ENCODE measurements at regions not wholly inside any gene's neighbourhood (a gene's known extent, or its start where the extent isn't known, plus 50 kb on each side); places are given as distances from the start of the nearest gene placed in this dataset.

DNA sequence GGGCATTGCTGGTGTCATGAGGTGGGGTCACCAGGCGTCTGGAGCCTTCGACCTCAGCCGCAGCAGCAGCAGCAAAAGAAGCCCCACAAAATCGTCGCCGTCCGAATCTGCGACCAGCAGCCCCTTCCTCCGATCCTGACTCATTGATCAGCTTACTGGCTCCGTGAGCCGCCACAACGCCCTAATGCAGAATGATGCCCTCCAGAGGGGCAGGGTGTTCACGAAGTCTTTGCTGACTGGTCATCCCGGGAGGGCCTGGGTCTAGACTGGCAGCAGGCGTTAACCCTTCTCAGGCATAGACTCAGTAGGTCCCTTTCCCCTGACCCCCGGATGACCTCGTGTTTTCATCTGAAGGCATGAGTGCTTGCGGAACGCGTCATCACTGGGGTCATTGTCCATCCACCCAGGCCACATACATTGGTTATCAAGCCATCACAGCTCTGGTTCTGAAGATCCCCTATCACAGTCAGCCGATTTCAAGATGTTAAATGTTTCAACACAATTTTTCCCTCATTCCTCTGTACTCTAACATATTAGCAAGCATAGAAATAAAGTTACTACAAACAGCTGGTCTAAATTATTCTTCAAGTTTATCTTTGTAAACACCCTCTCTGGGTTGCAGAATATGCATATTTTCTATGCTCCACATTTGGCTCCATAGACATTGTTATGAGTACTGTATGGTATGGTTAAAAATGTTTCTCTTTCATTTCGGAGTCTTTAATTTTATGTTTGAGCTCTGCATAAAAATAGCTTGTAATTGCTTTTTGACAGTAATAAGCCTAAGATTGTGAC, 83.3 kb upstream of the SALL3 start:
- no peak overlapping the region for H3K9ac ChIP-seq (ENCODE audit: low read length in 5 of 5)
- H3K9me3 ChIP-seq (ENCODE audit: control insufficient read depth in 5 of 5, low read length in 5 of 5) = peaks cover 0 to 10% (median 4%) of the 10 kb centered on the region in 5 donors
- H3K27me3 ChIP-seq (ENCODE audit: control insufficient read depth in 5 of 5, insufficient read depth in 4 of 5, low read length in 5 of 5) = peaks cover 0 to 4% (median 0%) of the 10 kb centered on the region in 5 donors
- no peak overlapping the region for H3K27ac ChIP-seq (ENCODE audit: low read depth, low read length)
- H3K36me3 ChIP-seq (ENCODE audit: control insufficient read depth in 5 of 5, insufficient read depth in 5 of 5, low read length in 5 of 5) = no peaks in the 10 kb centered on the region
- peaks cover 0 to 1% (median 0%) of the 10 kb centered on the region in 5 donors for H3K4me1 ChIP-seq (ENCODE audit: control insufficient read depth in 5 of 5, insufficient read depth in 5 of 5, low read length in 5 of 5)
- no peak overlapping the region for H3K4me3 ChIP-seq (ENCODE audit: low read depth in 1 of 5, low read length in 5 of 5)

DNA sequence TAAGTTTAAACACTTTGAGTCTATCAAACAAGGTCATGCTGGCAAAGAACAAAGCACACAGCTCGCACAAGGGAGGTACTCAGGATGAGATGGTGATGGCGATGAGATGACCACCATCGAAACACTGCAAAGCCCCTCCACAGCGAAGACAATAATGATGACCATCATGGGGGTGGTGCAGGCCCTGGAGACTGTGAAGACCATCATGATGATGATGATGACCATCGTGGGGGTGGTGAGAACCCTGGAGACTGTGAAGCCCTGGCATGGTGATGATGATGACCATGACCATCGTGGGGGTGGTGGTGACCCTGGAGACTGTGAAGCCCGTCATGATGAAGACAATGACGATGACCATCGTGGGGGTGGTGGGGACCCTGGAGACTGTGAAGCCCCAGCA, 81.6 kb upstream of the SALL3 start:
- no peaks in the 10 kb centered on the region for H3K4me1 ChIP-seq (ENCODE audit: control insufficient read depth in 5 of 5, insufficient read depth in 5 of 5, low read length in 5 of 5)
- H3K9ac ChIP-seq (ENCODE audit: low read length in 5 of 5) = no peak overlapping the region
- H3K36me3 ChIP-seq (ENCODE audit: control insufficient read depth in 5 of 5, insufficient read depth in 5 of 5, low read length in 5 of 5) = no peaks in the 10 kb centered on the region
- H3K9me3 ChIP-seq (ENCODE audit: control insufficient read depth in 5 of 5, low read length in 5 of 5) = peaks cover 0 to 6% (median 2%) of the 10 kb centered on the region in 5 donors
- peaks cover 5 to 15% (median 7%) of the 10 kb centered on the region in 5 donors for H3K27me3 ChIP-seq (ENCODE audit: control insufficient read depth in 5 of 5, insufficient read depth in 4 of 5, low read length in 5 of 5)
- H3K4me3 ChIP-seq (ENCODE audit: low read depth in 1 of 5, low read length in 5 of 5) = no peak overlapping the region
- no peak overlapping the region for H3K27ac ChIP-seq (ENCODE audit: low read depth, low read length)

GRCh38 chr18:78898635-78899034, 81.0 kb upstream of the SALL3 start:
- peaks cover 6 to 19% (median 8%) of the 10 kb centered on the region in 5 donors for H3K27me3 ChIP-seq (ENCODE audit: control insufficient read depth in 5 of 5, insufficient read depth in 4 of 5, low read length in 5 of 5)
- no peaks in the 10 kb centered on the region for H3K4me1 ChIP-seq (ENCODE audit: control insufficient read depth in 5 of 5, insufficient read depth in 5 of 5, low read length in 5 of 5)
- no peaks in the 10 kb centered on the region for H3K36me3 ChIP-seq (ENCODE audit: control insufficient read depth in 5 of 5, insufficient read depth in 5 of 5, low read length in 5 of 5)
- H3K9me3 ChIP-seq (ENCODE audit: control insufficient read depth in 5 of 5, low read length in 5 of 5) = peaks cover 0 to 6% (median 2%) of the 10 kb centered on the region in 5 donors
- no peak overlapping the region for H3K27ac ChIP-seq (ENCODE audit: low read depth, low read length)
- H3K9ac ChIP-seq (ENCODE audit: low read length in 5 of 5) = no peak overlapping the region
- H3K4me3 ChIP-seq (ENCODE audit: low read depth in 1 of 5, low read length in 5 of 5) = no peak overlapping the region

DNA sequence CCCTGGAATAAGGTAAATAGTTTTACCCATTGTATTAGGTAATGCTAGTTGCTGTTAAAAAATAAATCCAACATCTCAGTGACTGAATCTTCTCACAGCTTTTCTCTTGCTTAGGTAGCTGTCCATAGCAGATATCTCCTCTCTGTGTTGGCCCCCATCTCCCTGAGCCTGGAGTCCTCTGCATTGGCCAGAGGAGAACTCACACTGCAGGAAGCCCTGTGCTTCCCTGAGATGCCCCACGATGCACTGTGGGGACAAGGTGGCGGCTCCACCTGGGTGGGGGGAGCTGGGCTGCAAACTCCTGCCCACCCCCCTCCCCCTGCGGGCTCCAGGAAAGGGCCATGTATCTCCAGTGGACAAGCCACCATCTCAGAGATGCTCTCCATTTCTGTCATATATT, 80.4 kb upstream of the SALL3 start:
- H3K36me3 ChIP-seq (ENCODE audit: control insufficient read depth in 5 of 5, insufficient read depth in 5 of 5, low read length in 5 of 5) = no peaks in the 10 kb centered on the region
- H3K9ac ChIP-seq (ENCODE audit: low read length in 5 of 5) = no peak overlapping the region
- no peak overlapping the region for H3K4me3 ChIP-seq (ENCODE audit: low read depth in 1 of 5, low read length in 5 of 5)
- peaks cover 0 to 6% (median 2%) of the 10 kb centered on the region in 5 donors for H3K9me3 ChIP-seq (ENCODE audit: control insufficient read depth in 5 of 5, low read length in 5 of 5)
- no peaks in the 10 kb centered on the region for H3K4me1 ChIP-seq (ENCODE audit: control insufficient read depth in 5 of 5, insufficient read depth in 5 of 5, low read length in 5 of 5)
- peaks cover 8 to 23% (median 12%) of the 10 kb centered on the region in 5 donors for H3K27me3 ChIP-seq (ENCODE audit: control insufficient read depth in 5 of 5, insufficient read depth in 4 of 5, low read length in 5 of 5)
- H3K27ac ChIP-seq (ENCODE audit: low read depth, low read length) = no peak overlapping the region

- Histone ChIP-seq H3K27ac (ENCODE audit: low read depth, low read length) (no peak overlapping the region), H3K9me3 (ENCODE audit: control insufficient read depth in 5 of 5, low read length in 5 of 5) (peaks cover 0 to 6% (median 2%) of the 10 kb centered on the region in 5 donors), H3K9ac (ENCODE audit: low read length in 5 of 5) (no peak overlapping the region), H3K4me1 (ENCODE audit: control insufficient read depth in 5 of 5, insufficient read depth in 5 of 5, low read length in 5 of 5) (no peaks in the 10 kb centered on the region), H3K36me3 (ENCODE audit: control insufficient read depth in 5 of 5, insufficient read depth in 5 of 5, low read length in 5 of 5) (no peaks in the 10 kb centered on the region), H3K4me3 (ENCODE audit: low read depth in 1 of 5, low read length in 5 of 5) (no peak overlapping the region), H3K27me3 (ENCODE audit: control insufficient read depth in 5 of 5, insufficient read depth in 4 of 5, low read length in 5 of 5) (peaks cover 8 to 23% (median 12%) of the 10 kb centered on the region in 5 donors)
Measured at GRCh38 chr18:78900938-78901909, 78.4 kb upstream of the SALL3 start.

DNA sequence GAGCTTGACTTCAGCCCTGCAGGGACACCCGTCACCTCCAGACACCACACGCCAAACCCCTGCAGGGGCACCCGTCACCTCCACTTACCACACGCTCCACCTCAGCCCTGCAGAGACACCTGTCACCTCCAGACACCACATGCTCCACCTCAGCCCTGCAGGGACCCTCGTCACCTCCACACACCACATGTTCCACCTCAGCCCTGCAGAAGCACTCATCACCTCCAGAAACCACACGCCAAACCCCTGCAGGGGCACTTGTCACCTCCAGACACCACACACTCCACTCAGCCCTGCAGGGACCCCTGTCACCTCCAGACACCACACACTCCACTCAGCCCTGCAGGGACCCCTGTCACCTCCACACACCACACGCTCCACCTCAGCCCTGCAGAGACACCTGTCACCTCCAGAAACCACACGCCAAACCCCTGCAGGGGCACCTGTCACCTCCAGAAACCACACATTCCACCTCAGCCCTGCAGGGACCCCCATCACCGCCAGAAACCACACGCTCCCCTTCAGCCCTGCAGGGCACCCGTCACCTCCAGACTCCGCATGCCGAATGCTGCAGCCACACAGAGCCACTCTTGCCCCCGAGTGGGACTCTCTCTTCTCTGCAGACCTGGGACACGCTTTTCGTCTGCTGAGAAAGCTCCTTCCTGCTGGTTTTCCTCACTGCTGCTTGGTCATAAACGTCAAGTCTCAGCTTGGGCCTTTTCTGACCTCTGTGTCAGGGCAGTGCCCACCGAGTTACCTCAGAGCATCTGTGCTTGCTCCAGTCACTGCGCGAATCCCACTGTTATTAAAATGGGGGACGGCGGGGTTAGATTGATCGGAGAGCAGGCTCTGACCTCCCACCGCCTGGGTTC, 77.5 kb upstream of the SALL3 start:
- no peaks in the 10 kb centered on the region for H3K36me3 ChIP-seq (ENCODE audit: control insufficient read depth in 5 of 5, insufficient read depth in 5 of 5, low read length in 5 of 5)
- no peak overlapping the region for H3K9ac ChIP-seq (ENCODE audit: low read length in 5 of 5)
- H3K27me3 ChIP-seq (ENCODE audit: control insufficient read depth in 5 of 5, insufficient read depth in 4 of 5, low read length in 5 of 5) = peaks cover 8 to 23% (median 12%) of the 10 kb centered on the region in 5 donors
- H3K27ac ChIP-seq (ENCODE audit: low read depth, low read length) = no peak overlapping the region
- H3K4me3 ChIP-seq (ENCODE audit: low read depth in 1 of 5, low read length in 5 of 5) = no peak overlapping the region
- peaks cover 0 to 6% (median 0%) of the 10 kb centered on the region in 5 donors for H3K9me3 ChIP-seq (ENCODE audit: control insufficient read depth in 5 of 5, low read length in 5 of 5)
- H3K4me1 ChIP-seq (ENCODE audit: control insufficient read depth in 5 of 5, insufficient read depth in 5 of 5, low read length in 5 of 5) = no peaks in the 10 kb centered on the region

- H3K27ac ChIP-seq (ENCODE audit: low read depth, low read length) = no peak overlapping the region
- H3K4me3 ChIP-seq (ENCODE audit: low read depth in 1 of 5, low read length in 5 of 5) = no peak overlapping the region
- no peaks in the 10 kb centered on the region for H3K36me3 ChIP-seq (ENCODE audit: control insufficient read depth in 5 of 5, insufficient read depth in 5 of 5, low read length in 5 of 5)
- peaks cover 8 to 23% (median 12%) of the 10 kb centered on the region in 5 donors for H3K27me3 ChIP-seq (ENCODE audit: control insufficient read depth in 5 of 5, insufficient read depth in 4 of 5, low read length in 5 of 5)
- H3K9me3 ChIP-seq (ENCODE audit: control insufficient read depth in 5 of 5, low read length in 5 of 5) = peaks cover 0 to 6% (median 0%) of the 10 kb centered on the region in 5 donors
- H3K4me1 ChIP-seq (ENCODE audit: control insufficient read depth in 5 of 5, insufficient read depth in 5 of 5, low read length in 5 of 5) = no peaks in the 10 kb centered on the region
- no peak overlapping the region for H3K9ac ChIP-seq (ENCODE audit: low read length in 5 of 5)
Measured at GRCh38 chr18:78902795-78903435, 76.7 kb upstream of the SALL3 start.

GRCh38 chr18:78903436-78904178, 76.0 kb upstream of the SALL3 start:
- Histone ChIP-seq H3K4me3 (ENCODE audit: low read depth in 1 of 5, low read length in 5 of 5) (no peak overlapping the region), H3K9ac (ENCODE audit: low read length in 5 of 5) (no peak overlapping the region), H3K4me1 (ENCODE audit: control insufficient read depth in 5 of 5, insufficient read depth in 5 of 5, low read length in 5 of 5) (no peaks in the 10 kb centered on the region), H3K36me3 (ENCODE audit: control insufficient read depth in 5 of 5, insufficient read depth in 5 of 5, low read length in 5 of 5) (no peaks in the 10 kb centered on the region), H3K27ac (ENCODE audit: low read depth, low read length) (no peak overlapping the region), H3K27me3 (ENCODE audit: control insufficient read depth in 5 of 5, insufficient read depth in 4 of 5, low read length in 5 of 5) (peaks cover 8 to 23% (median 12%) of the 10 kb centered on the region in 5 donors), H3K9me3 (ENCODE audit: control insufficient read depth in 5 of 5, low read length in 5 of 5) (peaks cover 0 to under 1% (median 0%) of the 10 kb centered on the region in 5 donors)
